Stimulated activated CD8-positive, alpha-beta memory T cell treated with anti-CD3 and anti-CD28 coated beads, Interleukin-7, amount 100 ng/mL, for 1 hour (primary cell): ENCODE measurements at regions not wholly inside any gene's neighbourhood (a gene's known extent, or its start where the extent isn't known, plus 50 kb on each side); places are given as distances from the start of the nearest gene placed in this dataset.
"Not testable (repeated sequence)": the region's sequence is repeated elsewhere in the genome, so short reads cannot be mapped to it uniquely, and the experiment has no call there.

Experiments
- DNase-seq, 2 donors: peaks; one replicate each; pipeline ENCODE4 v3.0.0-alpha.2; 2020; ENCODE audit warnings: low read depth in 2 of 2

- no peak for DNase-seq
Observed at GRCh38 chr12:46492471-46493085, 120.0 kb upstream of the SLC38A2 start.

DNA sequence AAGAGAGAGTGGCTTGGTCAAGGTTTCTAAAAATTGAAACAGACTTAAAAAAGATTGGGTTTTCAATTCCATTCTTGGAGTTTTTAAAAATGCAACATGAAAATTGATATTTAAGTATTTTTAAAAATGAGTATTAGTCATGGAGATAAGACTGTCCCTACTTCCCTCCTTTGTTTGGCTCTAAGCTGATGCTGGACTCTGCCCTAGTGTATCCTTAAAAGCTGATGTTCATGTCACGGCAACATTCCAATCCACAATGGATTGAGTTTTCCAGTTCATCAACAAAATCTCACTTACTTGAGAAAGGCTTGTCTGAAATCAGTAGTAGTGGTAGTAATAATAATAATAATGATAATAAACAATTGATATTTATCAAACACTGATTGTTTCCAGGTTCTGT, 119.0 kb upstream of the SLC38A2 start:
- no peak for DNase-seq

GRCh38 chr12:46490635-46491034, 118.1 kb upstream of the SLC38A2 start:
- no peak for DNase-seq

- DNase-seq: no peak
Observed at GRCh38 chr12:46489951-46490388, 117.4 kb upstream of the SLC38A2 start.

- no peak for DNase-seq
Observed at GRCh38 chr12:46487567-46488131, 115.1 kb upstream of the SLC38A2 start.

- DNase-seq: no peak
Observed at GRCh38 chr12:46486588-46486987, 114.0 kb upstream of the SLC38A2 start.

DNA sequence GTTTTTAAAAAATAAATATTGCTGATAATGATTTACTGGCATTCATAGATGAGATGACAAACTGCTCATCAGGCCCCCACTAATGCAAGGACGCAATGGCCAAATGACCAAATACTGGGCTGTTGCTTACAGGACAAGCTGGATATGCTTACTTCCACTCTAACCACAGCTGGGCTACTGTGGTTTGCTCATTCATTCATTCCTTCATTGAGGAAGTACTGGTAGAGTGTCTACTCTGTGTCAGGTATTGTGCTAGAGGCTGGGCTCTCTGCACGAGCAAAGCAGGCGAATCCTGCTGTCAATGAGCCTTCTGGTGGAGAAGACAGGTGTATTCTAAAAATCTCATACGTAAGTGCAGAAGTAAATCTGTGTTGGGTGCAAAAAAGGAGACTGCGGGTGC, 113.3 kb upstream of the SLC38A2 start:
- no peak for DNase-seq

DNA sequence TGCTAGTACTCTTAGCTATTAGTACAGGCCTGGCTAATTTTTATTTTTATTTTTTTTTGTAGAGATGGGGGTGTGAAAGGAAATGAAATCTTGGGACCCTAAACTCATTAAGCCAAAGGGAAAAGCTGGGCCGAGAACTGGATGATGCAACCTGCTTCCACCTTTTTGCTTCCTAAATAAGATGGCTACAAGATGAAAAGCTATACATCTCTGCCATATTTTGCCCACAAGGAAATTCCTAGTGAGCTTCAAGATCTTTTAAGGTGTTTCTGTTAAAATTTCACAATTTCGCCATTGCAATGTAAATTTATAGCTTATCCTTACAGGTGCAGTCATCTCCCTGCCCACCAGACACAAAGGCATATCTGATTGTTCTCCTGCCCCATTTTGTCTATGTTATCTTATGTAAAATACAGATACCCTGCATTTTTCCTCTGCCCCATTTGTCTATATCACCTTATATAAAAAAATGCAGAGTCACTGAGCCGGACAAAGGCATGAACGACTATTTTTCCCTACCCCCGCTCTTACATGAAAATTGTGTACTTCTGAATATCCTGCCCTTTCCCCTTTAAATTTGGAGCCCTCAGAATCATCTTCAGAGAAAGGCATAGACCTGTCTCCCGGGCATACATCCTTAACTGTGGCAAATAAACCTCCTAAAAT, 112.0 kb upstream of the SLC38A2 start:
- DNase-seq: no peak

GRCh38 chr12:46483572-46484395, 111.2 kb upstream of the SLC38A2 start:
- DNase-seq: no peak

GRCh38 chr12:46480724-46481123, 108.2 kb upstream of the SLC38A2 start:
- no peak for DNase-seq

- no peak for DNase-seq
Observed at GRCh38 chr12:46480316-46480715, 107.7 kb upstream of the SLC38A2 start.

GRCh38 chr12:46478123-46478522, 105.5 kb upstream of the SLC38A2 start:
- DNase-seq: no peak

DNA sequence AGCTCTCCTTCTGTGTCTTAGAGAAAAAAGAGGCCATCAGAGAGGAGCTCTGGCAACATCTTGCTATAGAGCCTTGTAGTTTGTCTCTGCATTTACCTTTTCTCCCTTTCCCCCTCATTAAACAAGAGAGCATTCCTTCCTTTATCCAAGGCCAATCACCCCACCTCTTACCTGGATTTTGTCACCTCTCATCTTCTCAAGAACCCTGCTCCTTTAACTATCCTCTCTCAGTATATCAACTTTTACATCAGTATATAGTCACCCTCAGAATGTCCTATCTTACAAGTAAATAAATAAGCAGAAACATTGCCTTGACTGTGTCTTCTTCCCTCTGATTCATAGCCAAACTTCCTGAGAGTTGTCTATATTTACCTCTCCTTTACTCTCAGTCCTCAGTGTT, 105.0 kb upstream of the SLC38A2 start:
- DNase-seq: no peak

- no peak for DNase-seq
Observed at GRCh38 chr12:46475972-46476645, 103.5 kb upstream of the SLC38A2 start.

DNA sequence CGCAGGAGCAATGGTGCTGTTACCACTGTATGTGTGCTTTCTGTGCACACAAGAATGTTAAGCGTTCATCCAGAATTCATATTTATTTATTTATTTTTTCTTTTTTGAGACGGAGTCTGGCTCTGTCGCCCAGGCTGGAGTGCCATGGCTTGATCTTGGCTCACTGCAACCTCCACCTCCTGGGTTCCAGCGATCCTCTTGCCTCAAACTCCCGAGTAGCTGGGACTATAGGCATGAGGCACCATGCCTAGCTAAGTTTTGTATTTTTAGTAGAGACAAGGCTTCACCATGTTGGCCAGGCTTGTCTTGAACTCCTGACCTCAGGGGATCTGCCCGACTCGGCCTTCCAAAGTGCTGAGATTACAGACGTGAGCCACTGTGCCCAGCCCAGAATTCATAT, 101.8 kb upstream of the SLC38A2 start:
- not testable (repeated sequence) for DNase-seq

GRCh38 chr12:46473634-46474329, 101.2 kb upstream of the SLC38A2 start:
- no peak for DNase-seq

GRCh38 chr12:46472893-46473633, 100.5 kb upstream of the SLC38A2 start:
- no peak for DNase-seq

DNA sequence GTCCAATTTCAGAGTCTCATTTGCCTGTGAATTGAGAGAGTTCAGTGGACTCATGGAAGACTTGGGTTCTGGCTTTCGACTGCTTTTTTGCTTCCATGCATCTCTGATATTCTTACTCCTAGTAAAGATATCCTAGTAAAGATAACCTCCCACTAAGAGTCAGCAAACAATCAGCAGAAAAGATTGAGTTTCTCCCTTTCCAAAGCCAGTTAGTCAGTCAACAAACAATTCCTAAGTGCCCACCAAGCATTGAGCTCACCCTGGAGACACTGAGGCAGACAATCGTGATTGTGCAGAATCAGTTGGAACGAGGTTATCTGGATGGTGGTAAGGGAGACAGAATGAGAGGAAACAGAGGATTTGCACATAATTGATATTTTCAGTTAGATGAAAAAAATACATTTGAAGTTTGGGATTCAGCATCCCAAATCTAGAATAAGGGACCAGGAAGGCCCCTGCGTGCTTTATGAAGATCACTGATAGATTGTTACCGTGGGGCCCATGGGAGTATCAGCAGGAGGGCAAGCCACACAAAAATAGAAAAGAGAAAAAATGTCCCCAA, 99.7 kb upstream of the SLC38A2 start:
- DNase-seq: no peak

DNA sequence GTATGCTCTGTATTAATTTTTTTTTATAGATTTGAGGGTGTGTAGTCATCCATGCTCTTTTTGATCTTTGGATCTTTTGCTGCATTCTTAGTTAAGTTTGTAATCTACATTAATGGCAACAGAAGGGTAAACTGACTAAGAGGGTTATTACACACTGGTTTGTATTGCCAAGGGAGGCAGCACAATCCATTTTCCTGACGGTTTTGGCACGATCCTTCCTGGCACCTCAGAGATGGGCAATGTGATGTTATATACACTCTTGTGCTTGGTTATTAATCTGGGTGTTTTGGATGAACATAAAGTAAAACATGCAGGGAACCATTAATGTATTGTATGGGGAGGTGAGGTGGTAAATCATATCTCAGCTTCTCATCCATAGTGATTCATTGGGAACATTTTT, 98.8 kb upstream of the SLC38A2 start:
- DNase-seq: no peak

GRCh38 chr12:46470975-46471374, 98.4 kb upstream of the SLC38A2 start:
- no peak for DNase-seq
